ENCODE measurements at regions not wholly inside any gene's neighbourhood (a gene's known extent, or its start where the extent isn't known, plus 50 kb on each side); places are given as distances from the start of the nearest gene placed in this dataset.

GRCh38 chr12:34291001-34291400 lies 268.7 kb downstream of the ALG10 start:
- CTCF ChIA-PET = no interaction called here
- Histone ChIP-seq H3K4me1 (ENCODE audit: control insufficient read depth, extremely low read depth, insufficient read depth, low read length) (no peaks in the 10 kb centered on the region), H4K20me1 (replicated peaks; ENCODE audit: control insufficient read depth, extremely low read depth, insufficient read depth, low read length) (no peaks in the 10 kb centered on the region), H3K4me2 (ENCODE audit: insufficient read depth, low read length) (no peak overlapping the region), H3K4me3 (replicated peaks in 1 of 3; ENCODE audit: insufficient read depth in 1 of 3, low read depth in 1 of 3, low read length in 3 of 3) (no peak overlapping the region), H3K27me3 (ENCODE audit: control insufficient read depth in 2 of 2, insufficient read depth in 2 of 2, low read length in 2 of 2) (no peaks in the 10 kb centered on the region), H3K9ac (replicated peaks; ENCODE audit: extremely low read depth, insufficient read depth, low read length) (no peak overlapping the region), H2AFZ (ENCODE audit: low read depth, low read length) (no peak overlapping the region), H3K79me2 (ENCODE audit: control insufficient read depth, insufficient read depth, low read length) (no peaks in the 10 kb centered on the region), H3K36me3 (ENCODE audit: control insufficient read depth in 2 of 2, extremely low read depth in 1 of 2, insufficient read depth in 2 of 2, low read length in 2 of 2) (no peaks in the 10 kb centered on the region), H3K9me1 (replicated peaks; ENCODE audit: control insufficient read depth, extremely low read depth, insufficient read depth, low read length) (no peaks in the 10 kb centered on the region), H3K9me3 (replicated peaks; ENCODE audit: control insufficient read depth, insufficient read depth, low read length) (peaks cover 2% of the 10 kb centered on the region), H3K27ac (ENCODE audit: insufficient read depth, low read depth, low read length) (no peak overlapping the region)
- intact Hi-C loops (cut with micrococcal nuclease) = no loop called here
- POLR2A ChIA-PET = no interaction called here
- no peak for FAIRE-seq
- no peak for DNase-seq (ENCODE audit: low read depth, low spot score)
- no TSS peak for BruUV-seq (replicated peaks)
- dilution Hi-C loops (cut with MboI; ENCODE audit: extremely low pct_ligation_motif_present, low sequenced_read_pairs) = no loop called here
- TF ChIP-seq MAX (IDR thresholded peaks at IDR 0.05; ENCODE audit: insufficient read depth, insufficient read length) (no peak), EZH2 (IDR thresholded peaks at IDR 0.05; ENCODE audit: borderline replicate concordance, low read depth, low read length, severe bottlenecking) (no peak), FOS (IDR thresholded peaks at IDR 0.05; ENCODE audit: borderline replicate concordance, insufficient read depth, low read length) (no peak), GATA2 (IDR thresholded peaks at IDR 0.05; ENCODE audit: insufficient read depth, insufficient read length, low read depth, low read length) (no peak), JUN (IDR thresholded peaks at IDR 0.05; ENCODE audit: borderline replicate concordance, insufficient read depth, insufficient read length, low read depth) (no peak), MYC (IDR thresholded peaks at IDR 0.05; ENCODE audit: low read depth, low read length) (no peak), CTCF (IDR thresholded peaks at IDR 0.05; ENCODE audit: extremely low read depth in 1 of 2, insufficient read depth in 1 of 2, low read depth in 1 of 2, low read length in 2 of 2) (no peak), POLR2A (IDR thresholded peaks at IDR 0.05; ENCODE audit: low read depth, low read length) (no peak)
